ENCODE measurements at regions not wholly inside any gene's neighbourhood (a gene's known extent, or its start where the extent isn't known, plus 50 kb on each side); places are given as distances from the start of the nearest gene placed in this dataset.

DNA sequence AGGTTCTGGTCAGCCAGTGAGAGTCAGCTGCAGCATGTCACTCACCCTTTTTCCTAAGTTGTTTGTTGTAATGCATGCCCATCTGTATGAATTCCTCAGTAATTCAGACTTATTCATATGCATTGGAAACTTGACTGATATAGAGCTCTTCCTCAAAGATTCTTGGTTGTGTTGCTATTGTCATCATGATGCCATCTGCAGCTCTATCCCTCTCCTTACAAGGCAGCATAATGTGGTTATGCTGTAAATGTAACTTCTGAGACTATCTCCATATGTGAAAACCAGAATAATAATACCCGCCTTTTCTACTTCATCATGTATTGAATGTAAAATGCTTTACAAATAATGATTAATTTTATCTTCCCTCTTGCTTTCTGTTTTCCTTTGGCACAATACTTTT, 252.6 kb upstream of the MTPN start:
- TF ChIP-seq, protein P1, sequence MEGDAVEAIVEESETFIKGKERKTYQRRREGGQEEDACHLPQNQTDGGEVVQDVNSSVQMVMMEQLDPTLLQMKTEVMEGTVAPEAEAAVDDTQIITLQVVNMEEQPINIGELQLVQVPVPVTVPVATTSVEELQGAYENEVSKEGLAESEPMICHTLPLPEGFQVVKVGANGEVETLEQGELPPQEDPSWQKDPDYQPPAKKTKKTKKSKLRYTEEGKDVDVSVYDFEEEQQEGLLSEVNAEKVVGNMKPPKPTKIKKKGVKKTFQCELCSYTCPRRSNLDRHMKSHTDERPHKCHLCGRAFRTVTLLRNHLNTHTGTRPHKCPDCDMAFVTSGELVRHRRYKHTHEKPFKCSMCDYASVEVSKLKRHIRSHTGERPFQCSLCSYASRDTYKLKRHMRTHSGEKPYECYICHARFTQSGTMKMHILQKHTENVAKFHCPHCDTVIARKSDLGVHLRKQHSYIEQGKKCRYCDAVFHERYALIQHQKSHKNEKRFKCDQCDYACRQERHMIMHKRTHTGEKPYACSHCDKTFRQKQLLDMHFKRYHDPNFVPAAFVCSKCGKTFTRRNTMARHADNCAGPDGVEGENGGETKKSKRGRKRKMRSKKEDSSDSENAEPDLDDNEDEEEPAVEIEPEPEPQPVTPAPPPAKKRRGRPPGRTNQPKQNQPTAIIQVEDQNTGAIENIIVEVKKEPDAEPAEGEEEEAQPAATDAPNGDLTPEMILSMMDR (IDR thresholded peaks at IDR 0.05) = no peak
- Histone ChIP-seq H3K9me3 (peaks cover 3% of the 10 kb centered on the region), H3K27me3 (no peaks in the 10 kb centered on the region), H3K4me1 (ENCODE audit: control insufficient read depth in 1 of 2, insufficient read depth in 1 of 2, low read depth in 1 of 2, low read length in 1 of 2) (no peaks in the 10 kb centered on the region), H3K27ac (no peak overlapping the region), H3K4me3 (ENCODE audit: low read depth in 1 of 2, low read length in 1 of 2) (no peak overlapping the region), H3K36me3 (no peaks in the 10 kb centered on the region)

DNA sequence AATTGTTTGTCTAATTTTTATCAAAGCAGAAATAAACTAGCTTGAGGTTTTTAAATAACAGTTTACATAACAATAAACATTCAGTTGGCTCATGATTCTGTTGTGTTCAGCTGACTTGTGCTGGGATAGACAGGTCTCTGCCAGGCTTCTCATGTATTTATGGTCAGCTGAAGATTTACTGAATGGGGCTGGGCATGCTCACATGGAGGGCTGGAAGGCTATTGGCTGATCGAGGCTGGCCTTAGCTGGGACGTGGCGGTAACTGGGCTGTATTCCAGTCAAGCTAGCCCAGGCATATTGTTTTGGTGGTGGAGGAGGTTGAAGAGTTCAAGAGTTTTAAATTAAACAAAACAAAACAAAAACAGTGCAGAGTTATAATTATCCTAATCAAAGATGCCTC, 251.0 kb upstream of the MTPN start:
- Histone ChIP-seq H3K4me3 (ENCODE audit: low read depth in 1 of 2, low read length in 1 of 2) (no peak overlapping the region), H3K36me3 (no peaks in the 10 kb centered on the region), H3K27me3 (no peaks in the 10 kb centered on the region), H3K4me1 (ENCODE audit: control insufficient read depth in 1 of 2, insufficient read depth in 1 of 2, low read depth in 1 of 2, low read length in 1 of 2) (no peaks in the 10 kb centered on the region), H3K9me3 (peaks cover 3% of the 10 kb centered on the region), H3K27ac (no peak overlapping the region)
- TF ChIP-seq, protein P1 (IDR thresholded peaks at IDR 0.05) = no peak

DNA sequence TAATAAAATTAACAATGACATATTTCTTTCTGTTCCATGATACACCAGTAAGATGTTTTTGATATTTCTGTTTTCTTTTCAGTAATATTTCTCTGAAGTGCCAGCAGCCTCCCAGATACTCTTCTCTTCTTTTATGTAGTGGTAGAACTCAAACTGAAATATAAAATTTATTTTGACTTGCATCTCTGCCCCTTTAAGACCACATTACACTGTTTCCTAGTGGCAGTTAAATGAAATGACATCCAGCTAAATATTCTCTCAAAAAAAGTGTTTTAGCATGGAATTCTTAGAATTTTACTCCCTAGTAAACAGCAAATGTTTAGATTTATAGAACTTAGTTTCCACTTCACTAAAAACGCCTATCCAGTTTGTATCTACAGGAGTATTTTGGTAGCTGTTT, 237.2 kb upstream of the MTPN start:
- no peaks in the 10 kb centered on the region for H3K36me3 ChIP-seq
- no peak overlapping the region for H3K27ac ChIP-seq
- no peaks in the 10 kb centered on the region for H3K9me3 ChIP-seq
- H3K4me1 ChIP-seq (ENCODE audit: control insufficient read depth in 1 of 2, insufficient read depth in 1 of 2, low read depth in 1 of 2, low read length in 1 of 2) = no peaks in the 10 kb centered on the region
- no peaks in the 10 kb centered on the region for H3K27me3 ChIP-seq
- H3K4me3 ChIP-seq (ENCODE audit: low read depth in 1 of 2, low read length in 1 of 2) = no peak overlapping the region
- TF ChIP-seq, protein P1 (IDR thresholded peaks at IDR 0.05) = no peak

DNA sequence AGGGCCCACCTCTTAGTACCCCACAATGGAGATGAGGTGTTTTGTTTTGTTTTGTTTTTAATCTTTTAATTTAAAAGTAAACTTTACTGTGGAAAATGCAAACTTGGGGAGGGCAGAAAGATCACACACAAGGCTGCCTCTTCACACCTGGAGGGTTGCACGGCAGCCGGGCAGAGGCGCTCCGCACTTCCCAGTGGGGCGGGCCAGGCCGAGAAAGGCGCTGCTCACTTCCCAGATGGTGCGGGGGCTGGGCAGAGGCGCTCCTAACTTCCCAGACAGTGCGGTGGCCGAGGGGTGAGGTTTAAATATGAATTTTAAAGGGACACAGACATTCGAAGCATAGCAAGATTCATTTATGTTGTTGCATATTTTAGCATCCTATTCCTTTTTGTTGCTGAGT, 235.9 kb upstream of the MTPN start:
- TF ChIP-seq, protein P1 (IDR thresholded peaks at IDR 0.05) = no peak
- Histone ChIP-seq H3K27ac (no peak overlapping the region), H3K4me3 (ENCODE audit: low read depth in 1 of 2, low read length in 1 of 2) (no peak overlapping the region), H3K4me1 (ENCODE audit: control insufficient read depth in 1 of 2, insufficient read depth in 1 of 2, low read depth in 1 of 2, low read length in 1 of 2) (no peaks in the 10 kb centered on the region), H3K9me3 (no peaks in the 10 kb centered on the region), H3K36me3 (no peaks in the 10 kb centered on the region), H3K27me3 (no peaks in the 10 kb centered on the region)

DNA sequence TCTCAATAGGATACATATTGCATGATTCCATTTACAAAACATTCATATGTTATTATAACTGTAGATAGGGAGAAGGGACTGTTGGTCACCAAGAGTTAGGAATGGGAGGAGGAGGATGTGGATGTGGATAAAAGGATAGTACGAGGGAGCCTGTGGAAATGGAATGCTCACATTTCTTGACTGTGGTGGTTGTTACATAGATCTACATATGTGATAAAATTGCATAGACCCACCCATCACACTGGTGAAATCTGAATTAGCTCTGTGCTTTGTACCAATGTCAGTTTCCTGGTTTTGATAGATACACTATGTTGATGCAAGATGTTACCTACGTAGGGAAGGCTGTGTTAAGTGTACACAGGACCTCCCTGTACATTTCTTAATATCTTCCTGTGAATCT, 233.5 kb upstream of the MTPN start:
- H3K36me3 ChIP-seq = no peaks in the 10 kb centered on the region
- H3K4me3 ChIP-seq (ENCODE audit: low read depth in 1 of 2, low read length in 1 of 2) = no peak overlapping the region
- H3K4me1 ChIP-seq (ENCODE audit: control insufficient read depth in 1 of 2, insufficient read depth in 1 of 2, low read depth in 1 of 2, low read length in 1 of 2) = no peaks in the 10 kb centered on the region
- H3K9me3 ChIP-seq = no peaks in the 10 kb centered on the region
- H3K27ac ChIP-seq = no peak overlapping the region
- TF ChIP-seq, protein P1 (IDR thresholded peaks at IDR 0.05) = no peak
- no peaks in the 10 kb centered on the region for H3K27me3 ChIP-seq

DNA sequence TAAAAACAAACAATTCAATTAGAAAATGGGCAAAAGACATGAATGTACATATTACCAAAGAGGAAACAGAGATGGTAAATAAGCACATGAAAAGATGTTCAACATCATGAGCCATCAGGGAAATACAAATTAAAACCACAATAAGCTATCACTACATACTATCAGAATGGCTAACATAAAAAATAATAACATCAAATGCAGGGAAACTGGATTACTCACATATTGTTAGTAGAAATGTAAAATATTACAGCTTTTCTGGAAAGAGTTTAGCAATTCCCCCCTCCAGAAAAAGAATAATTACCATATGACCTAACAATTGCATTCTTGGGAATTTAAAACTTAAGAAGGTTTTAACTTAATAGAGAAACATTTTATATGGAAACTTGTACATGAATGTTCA, 232.9 kb upstream of the MTPN start:
- no peak overlapping the region for H3K4me3 ChIP-seq (ENCODE audit: low read depth in 1 of 2, low read length in 1 of 2)
- H3K4me1 ChIP-seq (ENCODE audit: control insufficient read depth in 1 of 2, insufficient read depth in 1 of 2, low read depth in 1 of 2, low read length in 1 of 2) = no peaks in the 10 kb centered on the region
- TF ChIP-seq, protein P1 (IDR thresholded peaks at IDR 0.05) = no peak
- H3K9me3 ChIP-seq = no peaks in the 10 kb centered on the region
- H3K27ac ChIP-seq = no peak overlapping the region
- no peaks in the 10 kb centered on the region for H3K36me3 ChIP-seq
- H3K27me3 ChIP-seq = no peaks in the 10 kb centered on the region
